Calu3 (cell line): ENCODE measurements at regions not wholly inside any gene's neighbourhood (a gene's known extent, or its start where the extent isn't known, plus 50 kb on each side); places are given as distances from the start of the nearest gene placed in this dataset.

Experiments
- BruUV-seq: library from RNA; stranded (reverse); fragments of 400-500 nt; replicated peaks from 2 replicates; lab custom pipeline; 2021; lab: Mats Ljungman, UMichigan
- CTCF ChIA-PET: fragments of 300-600 bp; sonication (Branson Sonifier 250); formaldehyde crosslinking; loops from one replicate; lab custom pipeline; 2022; ENCODE audit warnings: antibody characterized with exemption; lab: Charles Lee
- DNase-seq: peaks from one replicate; pipeline ENCODE4 v3.0.0; 2022
- H3K27ac Mint-ChIP-seq: one replicate; pipeline ENCODE4 v1.8.0; 2022; ENCODE audit warnings: mixed read lengths; ENCODE audit not compliant: unreplicated experiment
- H3K27me3 Mint-ChIP-seq: one replicate; pipeline ENCODE4 v1.8.0; 2022; ENCODE audit warnings: mixed read lengths; ENCODE audit not compliant: unreplicated experiment
- H3K36me3 Mint-ChIP-seq: one replicate; pipeline ENCODE4 v1.8.0; 2022; ENCODE audit warnings: mild to moderate bottlenecking, moderate library complexity, mixed read lengths; ENCODE audit not compliant: insufficient read depth, unreplicated experiment
- H3K4me1 Mint-ChIP-seq: one replicate; pipeline ENCODE4 v1.8.0; 2022; ENCODE audit warnings: mild to moderate bottlenecking, low read depth, mixed read lengths; ENCODE audit not compliant: unreplicated experiment
- H3K4me3 Mint-ChIP-seq: one replicate; pipeline ENCODE4 v1.8.0; 2022; ENCODE audit warnings: mild to moderate bottlenecking, low read depth, moderate library complexity, mixed read lengths; ENCODE audit not compliant: unreplicated experiment
- H3K9me3 Mint-ChIP-seq: one replicate; pipeline ENCODE4 v1.8.0; 2022; ENCODE audit warnings: low read depth, mixed read lengths; ENCODE audit not compliant: unreplicated experiment
- CTCF ChIP-seq: fragments of 200-600 bp; IDR thresholded peaks from one replicate; pipeline ENCODE4 v1.8.0; 2022; ENCODE audit warnings: antibody characterized with exemption; ENCODE audit not compliant: unreplicated experiment
- intact Hi-C: fragments of 100-400 bp; cut with micrococcal nuclease; formaldehyde crosslinking; loops from one replicate; pipeline ENCODE4 v1.10.0; 2022; ENCODE audit not compliant: unreplicated experiment

DNA sequence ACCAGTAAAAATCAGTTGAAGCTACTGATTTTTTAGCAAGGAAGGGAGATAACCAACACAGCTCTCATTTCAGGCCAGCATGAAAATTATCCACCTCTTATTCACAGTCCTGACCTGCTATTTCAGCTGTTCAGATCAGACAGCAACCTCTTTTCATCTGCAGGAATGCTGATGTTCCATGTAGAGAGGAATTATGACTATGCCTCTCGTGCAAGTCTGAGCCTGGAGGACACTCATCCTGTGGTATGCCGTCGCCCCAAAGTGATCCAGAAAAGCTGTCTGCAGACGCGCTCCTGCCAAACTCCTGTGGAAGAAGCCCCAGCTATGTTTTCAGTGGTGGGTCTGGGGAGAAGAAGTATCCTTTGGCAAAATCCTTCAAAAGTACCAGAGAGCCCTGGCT, 563.5 kb upstream of the SLITRK1 start:
- TF ChIP-seq CTCF, result no peak
- intact Hi-C loops, result no loop called here
- no peak for DNase-seq
- no peaks in the 10 kb centered on the region for H3K27me3 Mint-ChIP-seq
- H3K4me3 Mint-ChIP-seq, result no peak overlapping the region
- CTCF ChIA-PET, result no interaction called here
- H3K9me3 Mint-ChIP-seq, result no peaks in the 10 kb centered on the region
- no peaks in the 10 kb centered on the region for H3K36me3 Mint-ChIP-seq
- no peak overlapping the region for H3K27ac Mint-ChIP-seq
- no TSS peak for BruUV-seq
- H3K4me1 Mint-ChIP-seq, result peaks cover 7% of the 10 kb centered on the region

DNA sequence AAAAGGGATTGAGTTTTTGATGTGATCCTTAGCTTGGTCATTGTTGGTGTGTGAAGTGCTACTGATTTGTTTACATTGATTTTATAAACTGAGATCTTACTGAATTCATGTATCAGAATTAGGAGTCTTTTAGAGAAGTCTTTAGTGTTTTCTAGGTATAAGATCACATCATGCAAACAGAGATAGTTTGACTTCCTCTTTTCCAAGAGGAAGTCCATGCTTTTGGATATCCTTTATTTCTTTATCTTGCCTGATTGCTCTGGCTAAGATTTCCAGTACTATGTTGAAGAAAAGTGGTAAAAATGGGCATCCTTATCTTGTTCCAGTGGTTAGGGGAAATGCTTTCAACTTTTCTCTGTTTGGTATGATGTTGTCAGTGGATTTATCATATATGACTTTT, 561.2 kb upstream of the SLITRK1 start:
- no TSS peak for BruUV-seq
- Mint-ChIP-seq H3K9me3 (no peaks in the 10 kb centered on the region), H3K27ac (no peak overlapping the region), H3K4me3 (no peak overlapping the region), H3K36me3 (no peaks in the 10 kb centered on the region), H3K27me3 (no peaks in the 10 kb centered on the region), H3K4me1 (peaks cover 7% of the 10 kb centered on the region)
- DNase-seq, result no peak
- CTCF ChIA-PET, result no interaction called here
- no peak for TF ChIP-seq CTCF
- intact Hi-C loops, result no loop called here

GRCh38 chr13:84439108-84439507, 556.8 kb upstream of the SLITRK1 start:
- Mint-ChIP-seq H3K4me1 (no peaks in the 10 kb centered on the region), H3K4me3 (no peak overlapping the region), H3K27me3 (no peaks in the 10 kb centered on the region), H3K27ac (no peak overlapping the region), H3K36me3 (no peaks in the 10 kb centered on the region), H3K9me3 (no peaks in the 10 kb centered on the region)
- intact Hi-C loops, result no loop called here
- no peak for DNase-seq
- no peak for TF ChIP-seq CTCF
- no TSS peak for BruUV-seq
- CTCF ChIA-PET, result no interaction called here

- Mint-ChIP-seq H3K27ac (no peak overlapping the region), H3K4me1 (no peaks in the 10 kb centered on the region), H3K4me3 (no peak overlapping the region), H3K27me3 (no peaks in the 10 kb centered on the region), H3K36me3 (no peaks in the 10 kb centered on the region), H3K9me3 (no peaks in the 10 kb centered on the region)
- CTCF ChIA-PET, result no interaction called here
- intact Hi-C loops, result no loop called here
- DNase-seq, result no peak
- BruUV-seq, result no TSS peak
- TF ChIP-seq CTCF, result no peak
Observed at GRCh38 chr13:84433024-84433423, 550.8 kb upstream of the SLITRK1 start.
